HG03575 (cell line): ENCODE measurements at regions not wholly inside any gene's neighbourhood (a gene's known extent, or its start where the extent isn't known, plus 50 kb on each side); places are given as distances from the start of the nearest gene placed in this dataset.

ENCODE experiments used
- ATAC-seq: cut with Tn5 transposase; IDR thresholded peaks from one replicate; pipeline ENCODE4 v1.9.1; 2021; ENCODE audit not compliant: unreplicated experiment, insufficient number of reproducible peaks, low FRiP score; ENCODE audit errors: extremely low read depth

DNA sequence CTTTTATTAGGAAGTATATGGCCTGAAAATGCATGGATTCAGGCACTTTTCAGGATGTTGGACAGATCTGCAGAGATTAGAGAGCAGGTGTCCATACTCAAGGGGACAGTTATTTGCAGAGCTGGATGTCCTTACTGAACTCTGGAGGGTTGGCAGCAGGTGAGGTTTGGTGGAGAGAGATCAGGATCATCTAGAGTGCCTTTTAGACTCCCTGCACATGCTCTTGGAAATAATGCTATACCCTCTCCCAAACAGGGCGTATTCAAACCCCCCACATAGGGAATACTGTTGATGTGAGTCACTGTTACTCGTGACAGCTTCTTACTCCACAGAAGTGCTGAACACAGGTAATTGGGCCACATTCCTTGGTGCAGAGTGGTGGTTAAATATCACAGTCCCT is 725.7 kb upstream of the SGCG start:
- ATAC-seq, result no peak

DNA sequence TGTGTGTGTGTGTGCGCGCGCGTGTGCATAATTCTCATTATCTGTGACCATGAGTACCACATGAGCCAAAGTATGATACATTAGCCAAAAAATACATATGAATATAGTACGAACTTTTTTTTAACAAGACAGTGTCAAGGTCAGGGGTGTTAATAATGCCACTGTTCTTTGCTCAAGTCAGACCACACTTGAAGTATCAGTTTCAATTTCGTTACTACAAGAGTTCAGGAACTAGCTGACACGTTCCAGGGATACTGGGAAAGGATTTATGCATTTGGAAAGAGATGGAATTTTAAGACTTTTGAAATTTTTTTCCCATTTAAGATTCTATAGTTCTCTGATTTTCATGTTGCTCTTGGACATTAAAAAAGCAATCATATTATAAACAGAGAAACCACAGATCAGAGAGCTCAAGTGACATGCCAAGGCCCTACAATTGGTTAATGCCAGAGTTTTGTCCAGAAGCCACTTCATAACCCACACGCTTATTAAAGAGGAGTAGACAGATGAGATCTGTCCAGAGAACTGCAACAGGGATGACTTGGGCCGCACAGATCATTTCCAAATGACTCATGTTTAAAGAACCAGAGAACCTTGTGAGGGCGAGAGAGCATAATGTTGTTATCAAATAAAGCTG is 718.8 kb upstream of the SGCG start:
- ATAC-seq, result no peak

DNA sequence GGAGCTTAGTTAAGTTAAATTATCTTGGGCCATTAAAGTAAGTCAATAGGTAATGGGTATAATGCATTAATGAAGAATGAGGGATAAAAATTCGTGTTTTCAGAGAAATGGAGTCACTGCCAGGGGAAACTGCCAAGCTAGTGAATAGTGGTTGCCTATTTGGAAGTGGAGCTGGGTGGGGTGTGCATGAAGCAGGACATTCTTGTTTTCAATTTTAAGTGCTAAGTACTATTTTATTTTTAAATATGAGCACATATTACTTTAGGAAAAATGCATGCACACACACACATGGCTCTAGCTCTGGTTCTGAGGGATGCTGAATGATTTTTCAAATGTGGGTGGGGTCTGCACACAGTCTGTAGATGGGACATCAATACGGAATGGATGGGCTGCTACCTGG is 717.7 kb upstream of the SGCG start:
- no peak for ATAC-seq

DNA sequence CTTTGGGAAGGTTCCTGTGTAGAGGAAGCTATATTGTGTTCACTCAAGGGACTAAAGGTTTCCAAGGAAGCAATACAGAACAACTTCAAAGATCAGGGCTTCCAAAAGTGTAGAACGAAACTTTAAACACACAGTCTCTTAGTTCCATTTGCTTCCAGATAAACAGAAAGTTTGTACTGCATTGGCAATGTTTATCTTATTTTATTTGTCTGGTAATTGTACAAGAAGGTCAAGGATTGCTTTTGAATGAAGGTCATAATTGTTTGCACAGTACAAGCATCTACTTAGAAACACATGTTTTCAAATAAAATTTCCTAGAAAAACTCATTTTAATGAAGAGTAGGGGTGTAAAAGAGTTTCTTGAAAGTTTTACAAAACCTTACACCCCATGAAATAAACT is 712.7 kb upstream of the SGCG start:
- ATAC-seq, result no peak

DNA sequence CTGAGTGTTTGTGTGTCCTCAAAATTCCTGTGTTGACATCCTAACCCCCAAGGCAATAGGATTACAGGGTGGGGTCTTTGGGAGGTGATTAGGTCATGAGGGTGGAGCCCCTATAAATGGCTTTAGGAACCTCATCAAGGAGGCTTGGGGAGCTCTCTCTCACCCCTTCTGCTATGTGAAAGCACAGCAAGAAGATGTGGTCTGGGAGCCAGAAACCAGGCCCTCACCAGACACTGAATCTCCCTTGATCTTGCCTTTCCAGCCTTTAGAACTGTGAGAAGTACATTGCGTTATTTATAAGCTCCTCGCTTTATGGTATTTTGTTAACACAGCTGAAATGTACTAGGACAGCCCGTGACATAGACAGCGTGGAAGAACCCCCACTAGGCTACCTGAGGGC is 712.0 kb upstream of the SGCG start:
- ATAC-seq, result no peak

DNA sequence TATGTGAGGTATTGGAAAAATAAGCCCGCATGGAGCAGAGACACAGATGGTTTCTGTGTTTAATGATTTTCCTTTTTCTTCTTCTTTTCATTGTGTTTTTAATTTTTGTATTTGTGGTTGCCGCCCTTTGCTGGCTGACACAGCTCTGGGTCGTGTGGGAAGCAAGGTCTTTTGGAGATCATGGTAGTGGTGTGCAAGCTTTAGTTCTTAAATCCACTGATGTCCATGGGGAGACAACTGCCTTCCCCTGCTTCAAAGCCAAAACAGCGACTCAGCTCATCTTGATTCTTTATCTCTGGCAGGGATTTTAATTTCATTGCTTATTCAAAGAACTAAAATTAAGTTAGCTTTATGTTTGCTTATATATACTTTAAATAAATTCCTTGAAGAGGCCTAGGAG is 711.3 kb upstream of the SGCG start:
- ATAC-seq, result no peak

DNA sequence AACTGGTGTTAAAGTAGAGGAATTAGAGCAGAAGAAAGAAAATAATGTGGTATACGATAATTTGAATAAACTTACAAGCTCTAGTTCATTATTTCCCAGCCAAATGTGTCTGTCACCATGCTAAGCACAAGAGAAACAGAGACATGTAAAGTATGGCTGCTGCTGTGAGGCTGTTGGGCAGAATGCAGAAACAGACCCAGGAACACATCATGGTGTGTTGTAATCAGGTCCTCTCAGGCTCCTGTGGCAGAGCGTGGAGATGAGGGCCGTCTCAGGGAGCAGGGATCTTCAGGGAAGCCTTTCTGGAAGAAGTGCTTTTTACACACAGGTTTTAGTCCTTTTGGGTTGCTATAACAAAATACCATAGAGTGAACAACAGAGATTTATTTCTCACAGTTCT is 710.7 kb upstream of the SGCG start:
- no peak for ATAC-seq

DNA sequence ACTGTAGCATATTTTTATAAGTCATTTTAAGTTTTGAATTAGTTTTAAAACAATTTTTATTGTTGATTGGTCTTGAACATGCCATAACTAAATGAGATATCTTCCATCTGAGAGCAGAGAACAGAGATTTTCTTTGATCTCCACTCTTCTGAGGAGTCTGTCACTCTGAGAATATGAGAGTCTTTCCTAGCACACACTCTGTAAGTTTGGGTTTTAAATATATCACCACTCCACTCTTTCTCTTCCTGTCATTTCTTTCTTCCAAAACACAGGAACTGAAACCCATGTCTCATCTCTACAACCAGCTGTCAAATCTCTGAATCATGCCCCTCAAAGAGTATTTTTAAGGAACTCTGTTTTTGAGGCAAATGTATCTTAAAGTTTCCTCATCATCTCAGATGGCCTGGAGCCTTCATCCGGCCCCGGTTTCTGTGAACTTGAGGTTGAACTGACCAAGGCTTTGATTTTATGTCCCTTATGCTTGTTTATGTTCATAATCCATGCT is 698.2 kb upstream of the SGCG start:
- ATAC-seq, result no peak

DNA sequence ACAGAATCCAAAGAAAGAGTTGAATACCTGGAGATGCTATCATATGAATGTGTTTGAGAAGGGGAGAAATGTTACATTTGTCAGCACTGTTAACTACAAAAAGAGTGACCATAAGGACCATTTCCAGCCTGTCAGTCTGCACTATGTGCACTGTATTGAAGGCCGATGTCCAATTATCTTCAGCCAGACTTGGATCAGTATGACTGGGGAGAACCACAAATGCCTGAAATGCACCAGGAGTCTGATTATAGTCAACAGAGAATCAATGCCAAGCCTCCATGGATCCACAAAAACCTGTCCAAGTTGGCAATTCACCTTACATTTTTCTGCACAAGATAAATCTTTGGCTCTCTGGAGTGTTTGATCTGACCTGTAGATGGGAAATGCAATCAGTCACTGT is 697.5 kb upstream of the SGCG start:
- no peak for ATAC-seq

DNA sequence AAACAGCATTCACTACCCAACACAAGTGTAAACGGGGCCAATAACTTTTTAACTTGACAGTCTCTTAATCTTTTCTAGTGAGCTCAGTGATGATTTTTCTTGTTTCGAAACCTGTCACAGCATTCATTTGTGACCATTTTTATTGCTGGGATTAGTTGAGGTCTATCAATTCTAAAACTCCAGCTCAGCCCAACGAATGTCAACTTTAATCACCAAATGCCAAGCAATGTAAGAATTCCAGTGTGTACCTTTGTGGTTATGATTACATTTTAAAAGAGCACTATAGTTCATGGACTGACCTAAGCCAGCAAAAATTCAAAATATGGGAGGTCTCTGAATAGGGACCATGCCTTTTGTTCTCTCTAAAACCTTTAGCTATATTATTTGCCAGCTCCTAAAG is 694.3 kb upstream of the SGCG start:
- no peak for ATAC-seq

DNA sequence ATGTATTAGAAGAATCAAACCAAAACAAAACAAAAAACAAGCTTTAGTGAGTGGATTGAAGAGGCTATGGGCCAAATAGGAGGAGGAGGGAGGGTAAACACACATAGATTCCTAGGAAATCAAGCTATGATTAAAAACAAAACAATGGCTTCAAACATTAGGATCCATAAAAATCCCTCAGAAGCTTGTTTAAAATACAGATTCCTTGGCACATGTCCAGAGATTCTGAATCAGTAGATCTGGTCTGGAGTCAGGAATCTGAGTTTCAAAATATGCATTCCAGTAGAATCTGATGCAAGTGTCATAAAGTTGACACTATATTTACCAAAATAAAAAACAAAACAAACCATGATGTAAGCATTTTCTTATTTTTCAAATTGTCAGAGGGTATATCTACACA is 692.8 kb upstream of the SGCG start:
- ATAC-seq, result no peak

DNA sequence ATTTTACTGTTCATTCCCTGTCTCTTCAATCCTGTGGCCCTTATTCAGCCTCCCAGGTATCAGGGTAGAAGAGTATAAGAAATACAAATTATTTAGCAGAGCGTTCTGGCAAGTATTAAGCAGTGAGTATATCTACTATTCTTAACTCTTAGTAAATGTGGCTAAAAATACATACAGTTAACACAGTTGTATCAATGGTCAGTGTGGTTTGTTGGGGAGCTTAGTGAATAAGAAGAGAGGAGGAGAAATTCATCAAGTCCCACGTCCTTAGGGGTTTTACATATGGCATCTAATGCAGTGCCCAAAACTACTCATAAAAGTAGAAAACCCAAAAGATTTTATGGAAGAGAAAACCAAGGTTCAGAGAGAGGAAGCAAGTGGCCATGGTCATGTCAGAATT is 691.0 kb upstream of the SGCG start:
- no peak for ATAC-seq

DNA sequence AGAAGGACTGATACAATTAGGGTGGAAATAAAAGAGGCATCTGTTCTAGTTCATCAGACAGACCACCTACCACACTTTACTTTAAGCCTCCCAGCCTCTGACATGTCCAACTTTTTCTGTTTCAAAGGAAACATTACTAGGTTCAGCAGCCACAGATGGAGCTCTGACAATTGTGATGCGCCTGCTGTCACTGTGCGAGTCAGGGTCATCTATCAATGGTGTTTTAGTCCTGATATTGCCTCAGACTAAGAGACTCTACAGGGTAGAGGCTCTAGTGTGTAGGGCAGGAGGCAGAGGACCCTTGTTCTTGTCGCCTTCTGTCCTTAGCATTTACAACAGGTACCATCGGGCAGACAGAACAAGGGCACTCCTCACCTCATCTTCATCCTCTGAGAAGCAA is 685.0 kb upstream of the SGCG start:
- ATAC-seq, result no peak

DNA sequence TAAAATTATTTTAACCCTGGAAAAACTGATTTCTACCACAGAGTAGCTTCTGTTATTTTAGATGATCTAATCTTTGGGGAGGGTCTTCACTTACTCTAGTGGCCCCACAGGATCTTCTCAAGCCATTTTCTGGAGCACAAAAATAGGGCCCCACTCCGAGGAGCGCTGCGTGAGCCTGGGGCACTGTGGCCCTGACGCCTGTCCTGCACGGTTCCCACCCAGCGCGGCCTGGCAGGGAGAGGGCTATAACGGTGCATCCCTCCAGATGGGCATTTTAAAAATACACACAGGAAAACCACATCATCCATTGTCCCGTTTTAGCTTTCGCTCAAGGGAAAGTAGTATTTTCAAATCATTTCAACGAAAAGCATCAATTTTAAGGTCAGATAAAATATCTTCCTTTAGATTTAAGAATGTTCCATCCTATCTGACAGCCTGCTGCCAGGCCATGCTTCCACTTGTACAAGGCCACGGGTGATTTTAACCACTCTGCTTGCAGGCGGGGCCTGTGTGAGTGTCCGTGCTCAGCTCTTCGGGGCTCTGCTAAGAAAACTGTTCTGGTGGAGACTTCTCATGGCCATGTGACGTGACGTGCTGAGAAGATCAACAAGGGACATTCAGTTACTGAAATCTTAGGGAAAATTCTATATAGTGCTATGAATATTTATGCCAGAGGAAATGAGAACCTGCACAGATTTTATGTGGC is 683.8 kb upstream of the SGCG start:
- no peak for ATAC-seq

DNA sequence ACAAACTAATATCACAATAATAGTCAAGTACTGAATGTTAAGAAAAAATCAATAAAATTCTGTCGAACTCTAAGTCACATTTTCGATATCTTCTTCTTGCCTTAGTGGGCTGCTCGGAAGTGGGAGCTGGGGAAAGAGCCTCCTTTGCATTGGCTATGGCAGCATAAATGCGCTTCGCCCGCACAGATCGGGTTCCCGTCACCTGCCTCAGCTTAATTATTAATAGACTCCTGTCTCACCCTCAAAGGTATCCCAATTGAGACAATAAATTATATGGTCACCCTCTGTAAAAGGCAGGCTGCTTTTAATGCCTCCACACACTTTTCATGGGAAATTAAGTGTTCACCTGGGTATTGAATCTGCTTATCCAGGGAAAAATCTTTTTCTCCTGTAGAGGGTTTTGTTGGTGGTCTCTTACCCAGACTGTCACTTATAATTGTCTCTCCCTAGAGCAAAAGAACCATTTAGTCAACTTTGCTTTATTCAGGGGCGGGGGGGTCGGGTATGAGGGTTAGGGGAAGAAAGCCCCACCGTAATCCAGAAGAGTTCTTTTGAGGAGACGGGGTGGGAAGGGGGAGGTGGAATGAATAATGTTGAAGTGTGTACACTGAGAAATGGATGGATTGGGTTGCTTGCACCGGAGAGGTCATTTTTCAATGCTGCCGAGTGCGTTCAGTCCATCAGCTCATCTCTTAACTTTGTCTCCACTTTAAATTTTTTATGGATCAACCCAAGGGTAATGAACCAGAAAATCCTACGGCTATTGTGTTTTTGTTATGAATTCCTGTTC is 682.6 kb upstream of the SGCG start:
- ATAC-seq, result no peak

DNA sequence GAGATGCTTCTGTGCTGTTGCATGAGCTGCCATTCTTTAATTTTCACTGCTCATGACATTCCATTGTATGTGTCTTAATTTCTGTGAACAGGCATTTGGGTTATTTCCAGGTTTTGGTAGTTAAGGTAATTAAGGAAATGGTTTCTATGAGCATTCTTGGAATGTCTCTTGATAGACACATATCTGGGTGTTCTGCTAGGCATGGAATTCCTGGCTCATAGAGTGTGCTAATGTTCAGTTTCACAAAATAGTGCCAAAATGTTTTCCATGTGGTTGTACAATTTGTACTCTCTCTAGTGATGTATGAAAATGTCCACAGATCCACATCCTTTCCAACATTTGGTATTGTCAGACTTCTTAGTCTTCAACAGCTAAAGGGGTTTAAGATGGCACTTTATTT is 680.9 kb upstream of the SGCG start:
- no peak for ATAC-seq

DNA sequence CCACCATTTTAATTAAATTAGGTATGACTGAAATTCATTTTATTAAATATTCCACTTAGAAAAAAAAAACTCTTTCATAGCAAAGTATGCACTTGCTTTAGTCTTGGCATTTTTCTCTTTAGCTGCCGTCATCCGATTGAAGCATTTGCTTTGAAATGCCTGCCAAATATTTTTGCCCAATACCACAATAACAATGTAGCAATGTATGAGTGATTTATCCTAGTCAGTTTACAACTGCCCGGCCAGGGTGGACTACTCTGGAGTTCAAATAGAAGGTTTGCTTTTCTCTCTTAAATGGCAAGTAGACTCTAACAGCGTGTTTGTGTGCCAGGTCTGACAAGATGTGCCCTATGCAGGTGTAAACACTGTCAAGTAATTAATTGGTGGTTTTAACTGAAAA is 675.3 kb upstream of the SGCG start:
- ATAC-seq, result no peak

DNA sequence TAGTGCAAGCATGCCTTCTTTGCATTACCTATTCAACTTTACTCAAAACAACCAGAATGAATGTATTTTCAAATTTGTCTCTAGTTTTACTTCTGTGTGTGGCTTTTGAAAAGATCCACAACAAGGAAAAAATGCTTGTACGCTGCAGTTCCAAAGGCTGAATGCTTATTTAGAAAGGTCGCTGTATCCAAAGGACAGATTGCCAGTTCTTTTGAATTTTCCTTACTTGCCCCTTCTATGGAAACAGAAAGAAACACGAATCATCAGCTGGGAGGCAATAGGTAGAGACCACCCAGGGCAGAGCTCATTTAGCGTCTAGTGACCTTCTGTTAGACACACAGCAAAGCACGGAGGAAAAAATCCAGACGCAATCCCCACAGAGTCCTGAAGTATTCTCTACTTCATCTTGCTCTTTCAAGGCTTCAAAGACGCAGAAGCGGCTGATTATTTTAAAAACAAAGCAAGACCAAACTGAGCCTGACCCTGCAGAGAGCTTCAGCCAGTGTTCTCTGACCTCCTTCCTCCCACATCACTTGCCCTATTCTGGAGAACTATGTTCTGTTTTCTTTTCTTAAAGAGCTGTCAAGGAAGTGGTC is 674.6 kb upstream of the SGCG start:
- ATAC-seq, result no peak

DNA sequence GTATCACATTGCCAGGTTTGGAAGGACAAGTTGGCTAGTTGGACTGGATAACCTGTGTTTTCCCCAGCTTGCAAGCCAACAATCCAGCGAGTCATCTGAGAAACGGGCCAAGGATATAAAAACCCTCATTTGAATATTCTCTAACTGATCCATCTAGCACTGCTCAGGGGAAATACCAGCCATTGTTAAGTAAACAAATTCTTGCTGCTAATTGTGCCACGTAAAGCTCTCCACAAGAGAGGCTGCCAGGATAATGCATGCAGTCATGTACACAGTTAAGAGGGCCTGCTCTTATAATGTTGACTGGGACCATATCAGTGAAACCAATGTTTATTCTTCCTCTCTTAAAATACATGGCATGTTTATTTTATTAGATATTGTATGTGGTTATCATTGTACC is 663.2 kb upstream of the SGCG start:
- ATAC-seq, result no peak

DNA sequence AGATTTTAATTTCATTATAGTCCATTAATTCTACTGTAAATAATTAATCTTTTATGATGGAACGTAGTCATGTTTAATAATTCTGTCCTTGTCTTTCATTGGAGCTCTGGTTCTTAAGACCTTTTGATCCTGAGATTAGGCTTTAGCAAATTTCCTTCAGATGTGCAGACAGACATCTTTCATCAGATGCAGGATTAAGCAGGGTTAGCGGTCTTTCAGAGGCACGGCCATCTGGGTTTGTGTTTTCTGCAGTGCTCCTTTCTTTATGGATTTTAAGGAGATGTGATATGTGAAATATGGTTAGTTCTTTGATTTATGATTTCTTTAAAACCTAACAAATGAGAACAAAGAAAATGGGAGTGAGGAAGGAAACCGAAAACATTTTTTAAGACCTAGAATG is 643.9 kb upstream of the SGCG start:
- ATAC-seq, result no peak
